CD14-positive monocyte (primary cell): ENCODE measurements at regions not wholly inside any gene's neighbourhood (a gene's known extent, or its start where the extent isn't known, plus 50 kb on each side); places are given as distances from the start of the nearest gene placed in this dataset.

ENCODE experiments used
- DNase-seq, 3 donors: peaks; one replicate each; pipeline ENCODE4 v3.0.0-alpha.2; 2011 to 2022
- H2AFZ ChIP-seq: 2 replicates; pipeline ENCODE4 v1.6.0; 2012; ENCODE audit warnings: mild to moderate bottlenecking, low read depth, low read length, inconsistent platforms; ENCODE audit not compliant: insufficient read depth, poor library complexity, severe bottlenecking
- H3K27ac ChIP-seq, 2 donors: 1 replicate in 1 of 2; 2 replicates in 1 of 2; pipeline ENCODE4 v1.5.1; 2012 to 2013; ENCODE audit warnings: low read length in 2 of 2, control low read depth in 1 of 2, inconsistent platforms in 1 of 2, low read depth in 1 of 2, mild to moderate bottlenecking in 1 of 2
- H3K27me3 ChIP-seq, 2 donors: one replicate each; pipeline versions ENCODE4 v1.6.0 to v1.6.1; 2011 to 2013; ENCODE audit warnings: low read length in 2 of 2; ENCODE audit not compliant: control insufficient read depth in 2 of 2, insufficient read depth in 2 of 2
- H3K36me3 ChIP-seq, 2 donors: replicated peaks in 1 of 2; 1 replicate in 1 of 2; 2 replicates in 1 of 2; pipeline versions ENCODE4 v1.5.1 to v1.6.1; 2012 to 2013; ENCODE audit warnings: low read length in 2 of 2, control low read depth in 1 of 2, inconsistent platforms in 1 of 2, mild to moderate bottlenecking in 1 of 2; ENCODE audit not compliant: insufficient read depth in 2 of 2, control insufficient read depth in 1 of 2
- H3K4me1 ChIP-seq, 2 donors: 1 replicate in 1 of 2; 2 replicates in 1 of 2; pipeline versions ENCODE4 v1.5.1 to v1.6.1; 2012 to 2013; ENCODE audit warnings: low read length in 2 of 2, control low read depth in 1 of 2, inconsistent platforms in 1 of 2, mild to moderate bottlenecking in 1 of 2, moderate library complexity in 1 of 2; ENCODE audit not compliant: insufficient read depth in 2 of 2, control insufficient read depth in 1 of 2
- H3K4me2 ChIP-seq: replicated peaks from 2 replicates; pipeline ENCODE3; 2012; ENCODE audit warnings: low read length, moderate library complexity, mild to moderate bottlenecking; ENCODE audit not compliant: poor library complexity, severe bottlenecking; ENCODE audit errors: extremely low read depth
- H3K4me3 ChIP-seq, 3 experiments: fragments of 200-600 bp in 1 of 3; sonication (generic) in 1 of 3; replicated peaks in 1 of 3; 1 replicate in 2 of 3; 2 replicates in 1 of 3; pipeline ENCODE4 v1.5.1; 2011 to 2013; ENCODE audit warnings: low read length in 3 of 3, mild to moderate bottlenecking in 3 of 3, control low read depth in 2 of 3, low read depth in 2 of 3, inconsistent platforms in 1 of 3, moderate library complexity in 1 of 3
- H3K79me2 ChIP-seq: 2 replicates; pipeline ENCODE4 v1.6.0; 2012; ENCODE audit warnings: mild to moderate bottlenecking, control low read depth, inconsistent platforms, low read length, moderate library complexity; ENCODE audit not compliant: insufficient read depth
- H3K9ac ChIP-seq: 2 replicates; pipeline ENCODE4 v1.6.0; 2017; ENCODE audit warnings: low read length, mild to moderate bottlenecking; ENCODE audit not compliant: insufficient read depth, poor library complexity, severe bottlenecking
- H3K9me3 ChIP-seq, 2 donors: replicated peaks in 1 of 2; 1 replicate in 1 of 2; 2 replicates in 1 of 2; pipeline versions ENCODE4 v1.5.1 to v1.6.1; 2012 to 2013; ENCODE audit warnings: low read length in 2 of 2, control low read depth in 1 of 2; ENCODE audit not compliant: control insufficient read depth in 1 of 2, insufficient read depth in 1 of 2
- H4K20me1 ChIP-seq: 2 replicates; pipeline ENCODE4 v1.6.0; 2012; ENCODE audit warnings: mild to moderate bottlenecking, low read length, control low read depth, moderate library complexity; ENCODE audit not compliant: insufficient read depth
- H3K27ac Mint-ChIP-seq, 7 donors: one replicate each; pipeline ENCODE4 v1.8.0; 2020; ENCODE audit warnings: mild to moderate bottlenecking in 7 of 7, mixed read lengths in 7 of 7, moderate library complexity in 6 of 7, inconsistent platforms in 2 of 7
- H3K27me3 Mint-ChIP-seq, 3 donors: one replicate each; pipeline ENCODE4 v1.8.0; 2021 to 2022; ENCODE audit warnings: low read depth in 3 of 3, mild to moderate bottlenecking in 3 of 3, mixed read lengths in 3 of 3, moderate library complexity in 3 of 3, inconsistent platforms in 1 of 3
- H3K36me3 Mint-ChIP-seq, 2 donors: one replicate each; pipeline ENCODE4 v1.8.0; 2020; ENCODE audit warnings: mixed read lengths in 2 of 2, inconsistent platforms in 1 of 2, mild to moderate bottlenecking in 1 of 2
- H3K4me1 Mint-ChIP-seq: one replicate; pipeline ENCODE4 v1.8.0; 2020; ENCODE audit warnings: mild to moderate bottlenecking, mixed read lengths
- H3K4me3 Mint-ChIP-seq, 2 donors: one replicate each; pipeline ENCODE4 v1.8.0; 2020; ENCODE audit warnings: mild to moderate bottlenecking in 2 of 2, mixed read lengths in 2 of 2, moderate library complexity in 1 of 2
- H3K9me3 Mint-ChIP-seq, 7 donors: one replicate each; pipeline ENCODE4 v1.8.0; 2020 to 2022; ENCODE audit warnings: mixed read lengths in 7 of 7, mild to moderate bottlenecking in 6 of 7, moderate library complexity in 6 of 7, inconsistent platforms in 2 of 7
- CTCF ChIP-seq: fragments of 200-600 bp; IDR thresholded peaks from one replicate; pipeline ENCODE4 v1.8.0; 2022; ENCODE audit warnings: antibody characterized with exemption, mild to moderate bottlenecking
- WGBS: methylation state at CpG from one replicate; pipeline ENCODE4 v1.1.5; 2013; ENCODE audit warnings: missing lambda C conversion rate; ENCODE audit not compliant: insufficient coverage; 5-methylcytosine and 5-hydroxymethylcytosine counted together
- intact Hi-C, 2 donors: fragments of 100-400 bp; cut with micrococcal nuclease; formaldehyde crosslinking; loops; one replicate each; pipeline versions ENCODE4 v1.15.0 to v1.15.1; 2023

GRCh38 chr4:167934216-167934615, 158.1 kb upstream of the ANXA10 start:
- Mint-ChIP-seq H3K27me3 (peaks cover 0 to 2% (median 0%) of the 10 kb centered on the region in 3 donors), H3K27ac (no peak overlapping the region), H3K9me3 (peaks cover 4 to 16% (median 7%) of the 10 kb centered on the region in 7 donors), H3K36me3 (no peaks in the 10 kb centered on the region), H3K4me1 (no peaks in the 10 kb centered on the region), H3K4me3 (no peak overlapping the region)
- intact Hi-C loops: no loop called here
- Histone ChIP-seq H3K36me3 (no peaks in the 10 kb centered on the region), H3K79me2 (no peaks in the 10 kb centered on the region), H3K27ac (no peak overlapping the region), H3K4me1 (no peaks in the 10 kb centered on the region), H3K9ac (no peak overlapping the region), H3K9me3 (peaks cover under 1 to 11% of the 10 kb centered on the region in 2 donors), H4K20me1 (no peaks in the 10 kb centered on the region), H3K4me2 (no peak overlapping the region), H3K27me3 (no peaks in the 10 kb centered on the region), H3K4me3 (no peak overlapping the region), H2AFZ (no peak overlapping the region)
- 76% methylated on average over 2 of the region's 4 CpGs for WGBS
- DNase-seq: no peak
- no peak for TF ChIP-seq CTCF

DNA sequence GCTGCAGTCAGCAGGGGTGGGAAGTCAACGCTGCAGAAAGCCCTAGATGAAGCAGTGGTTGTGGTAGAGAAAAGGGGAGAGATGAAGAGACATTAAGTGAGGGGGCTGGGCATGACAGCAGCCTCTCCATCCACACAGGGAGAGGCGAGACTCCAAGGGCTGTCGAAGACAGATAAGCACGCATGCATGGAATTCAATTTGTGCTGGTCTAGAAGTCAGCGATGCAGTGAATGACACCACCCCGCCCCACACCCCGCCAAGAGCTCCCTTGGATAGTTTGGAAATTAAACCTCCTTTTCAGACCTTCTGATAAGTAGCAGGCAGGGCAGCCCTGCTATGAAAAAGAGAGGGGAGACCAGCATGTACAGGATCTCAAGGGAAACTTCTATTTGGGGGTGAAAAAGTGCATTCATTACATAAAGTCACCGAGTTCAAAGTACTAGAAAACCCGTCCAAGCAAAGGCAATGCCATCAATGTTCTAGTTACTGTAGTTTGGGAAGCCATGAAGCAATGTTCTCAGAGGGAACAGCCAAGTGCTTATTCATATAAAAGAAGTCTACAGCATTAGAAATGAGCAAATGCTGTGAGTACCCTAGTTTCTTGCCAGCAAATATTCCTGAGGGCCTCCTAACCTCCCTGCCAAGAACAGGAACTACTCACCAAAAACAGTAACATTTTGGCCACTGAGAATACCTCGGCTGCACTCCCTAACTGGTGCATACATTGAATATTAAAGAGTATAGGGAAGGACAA, 152.3 kb upstream of the ANXA10 start:
- Histone ChIP-seq H3K9ac (no peak overlapping the region), H3K4me2 (no peak overlapping the region), H3K9me3 (peaks cover 0 to 2% of the 10 kb centered on the region in 2 donors), H2AFZ (no peak overlapping the region), H3K36me3 (no peaks in the 10 kb centered on the region), H3K4me3 (no peak overlapping the region), H4K20me1 (no peaks in the 10 kb centered on the region), H3K4me1 (no peaks in the 10 kb centered on the region), H3K27me3 (no peaks in the 10 kb centered on the region), H3K27ac (no peak overlapping the region), H3K79me2 (no peaks in the 10 kb centered on the region)
- Mint-ChIP-seq H3K36me3 (no peaks in the 10 kb centered on the region), H3K4me1 (no peaks in the 10 kb centered on the region), H3K9me3 (peaks cover 0 to 6% (median 2%) of the 10 kb centered on the region in 7 donors), H3K27ac (no peak overlapping the region), H3K4me3 (no peak overlapping the region), H3K27me3 (no peaks in the 10 kb centered on the region)
- no peak for DNase-seq
- intact Hi-C loops: no loop called here
- WGBS: no CpG with 5 or more reads among the region's 10 CpGs
- no peak for TF ChIP-seq CTCF
